Retinal pigment epithelial cell (primary cell): ENCODE measurements at regions not wholly inside any gene's neighbourhood (a gene's known extent, or its start where the extent isn't known, plus 50 kb on each side); places are given as distances from the start of the nearest gene placed in this dataset.

ENCODE experiments used
- DNase-seq: peaks from one replicate; pipeline ENCODE4 v3.0.0-alpha.2; 2010; ENCODE audit warnings: low read depth
- H3K4me3 ChIP-seq: 2 replicates; pipeline ENCODE4 v1.5.1; 2011; ENCODE audit warnings: mild to moderate bottlenecking, low read length, control low read depth, moderate library complexity
- TF ChIP-seq, protein P1 (sequence below): conservative IDR thresholded peaks from 2 replicates; pipeline ENCODE4 v1.5.1; 2011; ENCODE audit warnings: low read depth, low read length, control low read depth, inconsistent platforms

DNA sequence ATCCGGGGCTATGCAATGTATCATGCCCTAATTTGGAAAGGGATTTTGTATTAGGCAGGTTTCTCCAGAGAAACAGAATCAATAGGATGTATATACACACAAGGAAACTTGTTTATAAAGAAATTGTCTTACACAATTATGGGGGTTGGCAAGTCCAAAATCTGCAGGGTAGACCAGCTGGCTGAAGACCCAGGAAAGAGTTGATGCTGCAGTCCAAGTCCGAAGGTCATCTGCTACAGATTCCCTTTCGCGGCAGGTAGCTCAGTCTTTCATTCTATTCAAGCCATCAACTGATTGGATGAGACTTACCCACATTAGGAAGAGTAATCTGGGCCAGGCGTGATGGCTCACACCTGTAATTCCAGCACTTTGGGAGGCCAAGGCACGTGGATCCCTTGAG, 54.6 kb upstream of the CXADR start:
- TF ChIP-seq, protein P1, sequence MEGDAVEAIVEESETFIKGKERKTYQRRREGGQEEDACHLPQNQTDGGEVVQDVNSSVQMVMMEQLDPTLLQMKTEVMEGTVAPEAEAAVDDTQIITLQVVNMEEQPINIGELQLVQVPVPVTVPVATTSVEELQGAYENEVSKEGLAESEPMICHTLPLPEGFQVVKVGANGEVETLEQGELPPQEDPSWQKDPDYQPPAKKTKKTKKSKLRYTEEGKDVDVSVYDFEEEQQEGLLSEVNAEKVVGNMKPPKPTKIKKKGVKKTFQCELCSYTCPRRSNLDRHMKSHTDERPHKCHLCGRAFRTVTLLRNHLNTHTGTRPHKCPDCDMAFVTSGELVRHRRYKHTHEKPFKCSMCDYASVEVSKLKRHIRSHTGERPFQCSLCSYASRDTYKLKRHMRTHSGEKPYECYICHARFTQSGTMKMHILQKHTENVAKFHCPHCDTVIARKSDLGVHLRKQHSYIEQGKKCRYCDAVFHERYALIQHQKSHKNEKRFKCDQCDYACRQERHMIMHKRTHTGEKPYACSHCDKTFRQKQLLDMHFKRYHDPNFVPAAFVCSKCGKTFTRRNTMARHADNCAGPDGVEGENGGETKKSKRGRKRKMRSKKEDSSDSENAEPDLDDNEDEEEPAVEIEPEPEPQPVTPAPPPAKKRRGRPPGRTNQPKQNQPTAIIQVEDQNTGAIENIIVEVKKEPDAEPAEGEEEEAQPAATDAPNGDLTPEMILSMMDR = no peak
- H3K4me3 ChIP-seq = no peak overlapping the region
- no peak for DNase-seq

- no peak overlapping the region for H3K4me3 ChIP-seq
- TF ChIP-seq, protein P1 = no peak
- DNase-seq = no peak
These were observed 52.7 kb upstream of the CXADR start for GRCh38 chr21:17460094-17460493.

- TF ChIP-seq, protein P1 = no peak
- H3K4me3 ChIP-seq = no peak overlapping the region
- DNase-seq = peak; percentile 83
These were observed 51.8 kb upstream of the CXADR start for GRCh38 chr21:17461014-17461413.

- TF ChIP-seq, protein P1 = no peak
- DNase-seq = no peak
- H3K4me3 ChIP-seq = no peak overlapping the region
These were observed 51.3 kb upstream of the CXADR start for GRCh38 chr21:17461582-17461981.

DNA sequence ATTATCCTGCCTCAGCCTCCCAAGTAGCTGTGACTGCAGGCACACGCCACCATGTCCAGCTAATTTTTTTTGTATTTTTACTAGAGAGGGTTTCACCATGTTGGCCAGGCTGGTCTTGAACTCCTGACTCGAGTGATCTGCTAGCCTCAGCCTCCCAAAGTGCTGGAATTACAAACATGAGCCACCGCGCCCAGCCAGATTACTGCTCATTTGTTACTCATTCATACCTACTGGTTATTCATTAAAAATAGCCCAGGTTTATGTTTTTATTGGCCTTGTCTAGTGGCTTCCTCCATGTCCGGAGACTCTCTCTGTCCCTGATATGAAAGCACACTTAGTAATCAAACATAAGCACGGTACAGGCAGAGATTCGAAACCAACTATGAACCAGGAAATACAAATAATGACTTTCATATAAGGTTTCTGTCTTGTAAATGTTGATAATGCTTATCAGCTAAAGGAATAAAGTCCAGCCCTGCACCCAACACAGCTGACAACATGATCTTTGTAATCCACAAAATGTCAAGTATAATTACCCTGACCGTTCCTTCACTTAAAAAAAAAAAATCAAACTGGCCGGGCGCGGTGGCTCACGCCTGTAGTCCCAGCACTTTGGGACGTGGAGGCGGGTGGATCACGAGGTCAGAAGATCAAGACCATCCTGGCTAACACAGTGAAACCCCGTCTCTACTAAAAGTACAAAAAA, 50.4 kb upstream of the CXADR start:
- no peak overlapping the region for H3K4me3 ChIP-seq
- TF ChIP-seq, protein P1 = no peak
- DNase-seq = no peak
